Breast epithelium (tissue), 4 donors: ENCODE measurements at regions not wholly inside any gene's neighbourhood (a gene's known extent, or its start where the extent isn't known, plus 50 kb on each side); places are given as distances from the start of the nearest gene placed in this dataset.
"Not testable (repeated sequence)": the region's sequence is repeated elsewhere in the genome, so short reads cannot be mapped to it uniquely, and the experiment has no call there.

ENCODE experiments used
- DNase-seq, 2 donors: peaks; one replicate each; pipeline ENCODE4 v3.0.0-alpha.2; 2019; ENCODE audit warnings: low spot score in 2 of 2
- H3K27ac ChIP-seq, 2 donors: fragments of 200-600 bp; sonication (generic) in 1 of 2; one replicate each; pipeline ENCODE4 v1.5.1; 2016 to 2019; ENCODE audit warnings: mild to moderate bottlenecking in 1 of 2
- H3K27me3 ChIP-seq, 2 donors: fragments of 200-600 bp; sonication (generic) in 1 of 2; one replicate each; pipeline versions ENCODE4 v1.5.1 to v1.6.0; 2017 to 2019; ENCODE audit warnings: control low read depth in 1 of 2, mild to moderate bottlenecking in 1 of 2
- H3K36me3 ChIP-seq: fragments of 200-600 bp; one replicate; pipeline ENCODE4 v1.5.1; 2019
- H3K4me1 ChIP-seq, 2 donors: fragments of 200-600 bp; sonication (generic); one replicate each; pipeline ENCODE4 v1.5.1; 2016 to 2019; ENCODE audit warnings: control low read depth in 1 of 2
- H3K4me3 ChIP-seq, 3 donors: fragments of 200-600 bp; sonication (generic); 1 replicate in 2 of 3; 2 replicates in 1 of 3; pipeline ENCODE4 v1.5.1; 2016 to 2019; ENCODE audit warnings: mild to moderate bottlenecking in 3 of 3, moderate library complexity in 2 of 3
- H3K9me3 ChIP-seq, 2 donors: fragments of 200-600 bp; sonication (generic) in 1 of 2; one replicate each; pipeline ENCODE4 v1.5.1; 2016 to 2019; ENCODE audit warnings: control low read depth in 1 of 2
- CTCF ChIP-seq, 3 donors: fragments of 450-650 bp; IDR thresholded peaks; one replicate each; pipeline ENCODE4 v1.5.1; 2016 to 2017; ENCODE audit warnings: antibody characterized with exemption in 3 of 3, mild to moderate bottlenecking in 3 of 3, moderate library complexity in 3 of 3
- POLR2A ChIP-seq: fragments of 450-650 bp; IDR thresholded peaks from one replicate; pipeline ENCODE4 v1.6.1; 2016; ENCODE audit warnings: antibody characterized with exemption, mild to moderate bottlenecking, moderate library complexity
- POLR2AphosphoS5 ChIP-seq, 3 donors: sonication (generic); formaldehyde crosslinking; IDR thresholded peaks; one replicate each; pipeline ENCODE4 v1.6.1; 2017; ENCODE audit warnings: antibody characterized with exemption in 3 of 3
- intact Hi-C: fragments of 100-400 bp; cut with DNase I; formaldehyde crosslinking; loops from one replicate; pipeline ENCODE4 v1.15.1; 2023; ENCODE audit warnings: low total_unique reads

GRCh38 chr15:84397066-84397465, 161.5 kb downstream of the GOLGA6L4 start:
- DNase-seq, H3K27ac ChIP-seq, intact Hi-C loops, H3K9me3 ChIP-seq, H3K4me1 ChIP-seq, H3K36me3 ChIP-seq, H3K27me3 ChIP-seq, H3K4me3 ChIP-seq: not testable (repeated sequence)

DNA sequence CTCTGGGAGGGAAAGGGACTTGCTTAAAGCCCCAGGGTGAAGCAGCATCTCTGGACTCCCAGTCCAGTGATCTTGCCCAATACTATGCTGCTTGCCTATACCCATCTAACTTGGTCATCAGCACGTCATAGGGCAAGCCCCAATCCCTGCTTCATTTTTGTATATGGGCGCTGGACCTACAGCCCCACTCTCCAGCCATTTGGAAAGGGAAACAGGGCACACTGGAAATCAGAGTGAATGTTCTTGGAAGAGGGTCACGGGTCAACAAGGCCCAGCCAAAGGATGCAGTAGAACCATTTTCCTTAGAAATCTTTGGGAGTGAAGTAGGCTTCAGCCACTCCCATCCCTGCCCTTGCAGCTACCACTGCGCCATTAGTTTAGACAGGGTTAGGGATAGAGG, 162.5 kb downstream of the GOLGA6L4 start:
- H3K27me3 ChIP-seq, H3K36me3 ChIP-seq, H3K27ac ChIP-seq, H3K9me3 ChIP-seq, H3K4me1 ChIP-seq, intact Hi-C loops, H3K4me3 ChIP-seq: not testable (repeated sequence)
- DNase-seq, result peak in 1 of 2 donors; percentile 11

DNA sequence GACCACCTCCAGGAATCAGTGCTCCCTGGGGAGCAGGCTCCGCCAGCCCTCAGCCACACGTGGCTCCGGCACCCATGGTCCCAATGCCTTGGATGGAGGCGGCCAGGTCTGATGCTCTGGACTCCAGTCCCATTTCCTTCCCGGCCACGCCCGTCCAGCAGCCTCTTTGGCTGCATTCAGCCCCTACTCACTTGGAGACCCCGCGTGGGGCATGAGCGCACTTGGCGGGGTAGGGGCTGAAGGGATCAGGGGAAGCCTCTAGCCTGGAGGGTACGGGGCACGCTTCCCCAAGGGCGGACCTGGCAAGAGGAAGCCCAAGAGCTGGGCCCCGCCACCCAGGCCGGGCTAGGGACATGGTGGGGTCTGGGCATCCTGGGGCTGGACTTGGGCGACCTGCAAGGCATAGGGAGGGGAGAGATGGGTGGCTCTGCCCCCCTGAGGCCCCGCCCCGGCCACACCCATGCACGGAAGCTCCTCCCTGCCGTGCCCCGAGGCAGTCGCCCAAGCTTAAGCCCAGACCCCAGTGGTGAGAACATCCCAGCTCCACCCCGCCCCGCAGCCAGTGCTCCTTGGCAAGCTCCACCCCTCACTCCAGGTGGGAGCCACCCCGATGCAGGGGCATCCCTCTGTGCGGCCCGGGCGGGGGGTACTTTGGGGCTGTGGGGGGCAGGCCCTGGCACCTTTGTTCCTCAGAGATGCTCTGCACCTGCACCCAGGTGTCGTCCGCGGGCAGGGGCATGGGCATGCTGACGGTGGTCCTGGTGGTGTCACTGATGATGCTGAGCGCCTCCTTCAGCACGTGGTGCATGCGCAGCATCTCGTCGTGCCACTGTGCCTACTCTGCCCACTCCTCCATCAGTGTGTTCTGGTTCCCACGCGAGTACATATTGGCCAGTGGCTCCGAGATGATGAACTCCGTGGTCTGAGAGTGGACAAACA, 163.5 kb downstream of the GOLGA6L4 start:
- intact Hi-C loops, result no loop called here
- TF ChIP-seq CTCF (IDR thresholded peaks at IDR 0.05) (no peak), POLR2A (no peak), POLR2AphosphoS5 (IDR thresholded peaks at IDR 0.05) (no peak)
- DNase-seq, result peak in 1 of 2 donors; percentile 12
- H3K9me3 ChIP-seq, result no peaks in the 10 kb centered on the region
- H3K27ac ChIP-seq, result no peak overlapping the region
- no peaks in the 10 kb centered on the region for H3K27me3 ChIP-seq
- no peaks in the 10 kb centered on the region for H3K4me1 ChIP-seq
- no peak overlapping the region for H3K4me3 ChIP-seq
- no peaks in the 10 kb centered on the region for H3K36me3 ChIP-seq

- Histone ChIP-seq H3K4me3 (no peak overlapping the region), H3K27me3 (no peaks in the 10 kb centered on the region), H3K36me3 (no peaks in the 10 kb centered on the region), H3K9me3 (no peaks in the 10 kb centered on the region), H3K27ac (no peak overlapping the region), H3K4me1 (no peaks in the 10 kb centered on the region)
- intact Hi-C loops, result no loop called here
- DNase-seq, result peak in 1 of 2 donors; percentile 9
- TF ChIP-seq POLR2AphosphoS5 (IDR thresholded peaks at IDR 0.05) (no peak), POLR2A (no peak), CTCF (IDR thresholded peaks at IDR 0.05) (no peak)
Observed at GRCh38 chr15:84400017-84400740, 164.6 kb downstream of the GOLGA6L4 start.

GRCh38 chr15:84400820-84401219, 165.2 kb downstream of the GOLGA6L4 start:
- no peak overlapping the region for H3K4me3 ChIP-seq
- intact Hi-C loops, result no loop called here
- TF ChIP-seq POLR2AphosphoS5 (IDR thresholded peaks at IDR 0.05) (no peak), POLR2A (no peak), CTCF (IDR thresholded peaks at IDR 0.05) (no peak)
- H3K36me3 ChIP-seq, result no peaks in the 10 kb centered on the region
- no peaks in the 10 kb centered on the region for H3K9me3 ChIP-seq
- no peak overlapping the region for H3K27ac ChIP-seq
- no peaks in the 10 kb centered on the region for H3K4me1 ChIP-seq
- no peaks in the 10 kb centered on the region for H3K27me3 ChIP-seq
- no peak for DNase-seq

DNA sequence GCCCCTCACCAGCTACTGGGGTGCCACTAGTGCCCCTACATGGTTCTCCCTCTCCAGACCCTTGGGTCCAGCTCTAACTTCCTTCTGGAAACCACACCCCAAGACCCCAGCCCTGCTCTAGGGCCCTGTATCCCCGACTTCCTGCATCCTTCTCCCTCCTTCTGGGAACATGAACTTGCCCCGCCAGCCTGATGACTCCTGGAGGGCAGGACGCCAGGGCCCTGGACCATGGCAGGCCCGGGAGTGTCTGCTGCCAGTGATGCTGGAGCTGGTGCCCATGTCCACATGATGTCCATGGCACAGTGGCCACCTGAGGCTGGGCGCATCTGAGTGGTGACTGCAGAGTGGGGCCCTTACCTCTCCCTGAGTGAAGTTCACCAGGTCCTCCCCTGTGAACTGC, 165.9 kb downstream of the GOLGA6L4 start:
- H3K9me3 ChIP-seq, H3K4me3 ChIP-seq, H3K27ac ChIP-seq, H3K4me1 ChIP-seq, H3K36me3 ChIP-seq, intact Hi-C loops, H3K27me3 ChIP-seq: not testable (repeated sequence)
- DNase-seq, result peak in 1 of 2 donors; percentile 3

GRCh38 chr15:84401891-84402840, 166.6 kb downstream of the GOLGA6L4 start:
- peak in 1 of 2 donors; percentile 7 for DNase-seq

More at GRCh38 chr15:84401891-84402840, 166.6 kb downstream of the GOLGA6L4 start:
- H3K4me3 ChIP-seq, H3K4me1 ChIP-seq, H3K36me3 ChIP-seq, H3K9me3 ChIP-seq, intact Hi-C loops, H3K27me3 ChIP-seq, H3K27ac ChIP-seq: not testable (repeated sequence)
